HEK293 (cell line): ENCODE measurements at regions not wholly inside any gene's neighbourhood (a gene's known extent, or its start where the extent isn't known, plus 50 kb on each side); places are given as distances from the start of the nearest gene placed in this dataset.

Source experiments
- CTCF ChIP-seq: fragments of 450-650 bp; formaldehyde crosslinking; IDR thresholded peaks from 2 replicates; pipeline ENCODE4 v1.5.1; 2016; ENCODE audit warnings: missing biosample characterization, missing genetic modification characterization
- ZNF292 ChIP-seq: fragments of 450-650 bp; formaldehyde crosslinking; IDR thresholded peaks from 2 replicates; pipeline ENCODE4 v1.5.1; 2016; ENCODE audit warnings: low read depth, missing biosample characterization, missing genetic modification characterization, borderline replicate concordance
- ZNF426 ChIP-seq: fragments of 450-650 bp; formaldehyde crosslinking; IDR thresholded peaks from 2 replicates; pipeline ENCODE4 v1.5.1; 2017; ENCODE audit warnings: missing biosample characterization, missing genetic modification characterization, mild to moderate bottlenecking, inconsistent platforms, moderate library complexity
- ZNF510 ChIP-seq: fragments of 450-650 bp; formaldehyde crosslinking; IDR thresholded peaks from 2 replicates; pipeline ENCODE4 v1.5.1; 2018; ENCODE audit warnings: mild to moderate bottlenecking, missing genetic modification characterization, missing biosample characterization; ENCODE audit not compliant: insufficient replicate concordance
- ZNF623 ChIP-seq: fragments of 450-650 bp; formaldehyde crosslinking; IDR thresholded peaks from 2 replicates; pipeline ENCODE4 v1.5.1; 2016; ENCODE audit warnings: missing biosample characterization, missing genetic modification characterization
- ZNF792 ChIP-seq: fragments of 450-650 bp; formaldehyde crosslinking; IDR thresholded peaks from 2 replicates; pipeline ENCODE4 v1.5.1; 2016; ENCODE audit warnings: missing biosample characterization, missing genetic modification characterization
- TF ChIP-seq, protein P1 (sequence below): fragments of 450-650 bp; formaldehyde crosslinking; IDR thresholded peaks from 2 replicates; pipeline ENCODE4 v1.5.1; 2016; ENCODE audit warnings: missing biosample characterization, missing genetic modification characterization, low read depth

DNA sequence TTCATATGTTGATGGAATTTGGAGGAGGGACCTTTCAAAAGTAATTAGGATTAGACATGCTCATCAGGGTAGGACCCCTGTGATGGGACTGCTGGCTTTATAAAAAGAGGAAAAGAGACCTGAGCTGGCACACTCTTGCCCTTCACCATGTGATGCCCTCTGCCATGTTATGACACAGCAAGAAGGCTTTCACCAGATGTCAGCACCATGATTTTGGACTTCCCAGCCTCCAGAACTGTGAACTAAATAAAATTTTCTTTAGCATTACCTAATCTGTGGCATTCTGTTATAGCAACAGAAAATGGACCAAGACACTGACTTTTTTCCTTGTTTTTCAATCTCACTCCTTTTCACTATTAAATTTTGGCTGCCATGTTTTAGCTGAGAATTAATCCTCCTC, 105.0 kb upstream of the TMPO start:
- no peak for TF ChIP-seq ZNF792 (tag by site-specific recombination)
- TF ChIP-seq CTCF, result no peak
- TF ChIP-seq ZNF426 (tag by site-specific recombination), result no peak
- no peak for TF ChIP-seq ZNF292 (tag by site-specific recombination)
- no peak for TF ChIP-seq ZNF623 (tag by site-specific recombination)
- TF ChIP-seq, protein P1, sequence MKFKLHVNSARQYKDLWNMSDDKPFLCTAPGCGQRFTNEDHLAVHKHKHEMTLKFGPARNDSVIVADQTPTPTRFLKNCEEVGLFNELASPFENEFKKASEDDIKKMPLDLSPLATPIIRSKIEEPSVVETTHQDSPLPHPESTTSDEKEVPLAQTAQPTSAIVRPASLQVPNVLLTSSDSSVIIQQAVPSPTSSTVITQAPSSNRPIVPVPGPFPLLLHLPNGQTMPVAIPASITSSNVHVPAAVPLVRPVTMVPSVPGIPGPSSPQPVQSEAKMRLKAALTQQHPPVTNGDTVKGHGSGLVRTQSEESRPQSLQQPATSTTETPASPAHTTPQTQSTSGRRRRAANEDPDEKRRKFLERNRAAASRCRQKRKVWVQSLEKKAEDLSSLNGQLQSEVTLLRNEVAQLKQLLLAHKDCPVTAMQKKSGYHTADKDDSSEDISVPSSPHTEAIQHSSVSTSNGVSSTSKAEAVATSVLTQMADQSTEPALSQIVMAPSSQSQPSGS (tag by site-specific recombination), result no peak
- TF ChIP-seq ZNF510 (tag by site-specific recombination), result no peak
